GM12873 (cell line): ENCODE measurements at regions not wholly inside any gene's neighbourhood (a gene's known extent, or its start where the extent isn't known, plus 50 kb on each side); places are given as distances from the start of the nearest gene placed in this dataset.

Experiments used
- CTCF ChIP-seq: IDR thresholded peaks from 2 replicates; pipeline ENCODE4 v1.5.1; 2012; ENCODE audit warnings: low read depth, mild to moderate bottlenecking, moderate library complexity, low read length, control low read depth; ENCODE audit not compliant: insufficient read depth; ENCODE audit errors: missing control alignments

GRCh38 chr1:79293611-79294010 is 287.1 kb upstream of the ADGRL4 start:
- no peak for TF ChIP-seq CTCF

- TF ChIP-seq CTCF: no peak
These were observed 284.5 kb upstream of the ADGRL4 start for GRCh38 chr1:79290927-79291474.

- no peak for TF ChIP-seq CTCF
These were observed 281.5 kb upstream of the ADGRL4 start for GRCh38 chr1:79287982-79288381.

GRCh38 chr1:79285667-79286066 is 279.1 kb upstream of the ADGRL4 start:
- no peak for TF ChIP-seq CTCF

- TF ChIP-seq CTCF: no peak
These were observed 276.9 kb upstream of the ADGRL4 start for GRCh38 chr1:79283451-79283850.

GRCh38 chr1:79281442-79281841 is 274.9 kb upstream of the ADGRL4 start:
- TF ChIP-seq CTCF: no peak

- no peak for TF ChIP-seq CTCF
These were observed 265.2 kb upstream of the ADGRL4 start for GRCh38 chr1:79271759-79272158.
